Stimulated activated CD4-positive, alpha-beta T cell treated with anti-CD3 and anti-CD28 coated beads, Interleukin-15, amount 100 ng/mL, for 48 hours (primary cell): ENCODE measurements at regions not wholly inside any gene's neighbourhood (a gene's known extent, or its start where the extent isn't known, plus 50 kb on each side); places are given as distances from the start of the nearest gene placed in this dataset.
"Not testable (repeated sequence)": the region's sequence is repeated elsewhere in the genome, so short reads cannot be mapped to it uniquely, and the experiment has no call there.

ENCODE experiments used
- DNase-seq, 2 donors: peaks; one replicate each; pipeline ENCODE4 v3.0.0-alpha.2; 2020; ENCODE audit warnings: low read depth in 2 of 2

- DNase-seq: no peak
These were observed 158.9 kb downstream of the HINT1 start for GRCh38 chr5:131005963-131006684.

- DNase-seq: no peak
These were observed 163.5 kb downstream of the HINT1 start for GRCh38 chr5:131001507-131001906.

GRCh38 chr5:131000289-131000688 is 164.8 kb downstream of the HINT1 start:
- DNase-seq: no peak

GRCh38 chr5:130996720-130997119 is 168.3 kb downstream of the HINT1 start:
- not testable (repeated sequence) for DNase-seq

DNA sequence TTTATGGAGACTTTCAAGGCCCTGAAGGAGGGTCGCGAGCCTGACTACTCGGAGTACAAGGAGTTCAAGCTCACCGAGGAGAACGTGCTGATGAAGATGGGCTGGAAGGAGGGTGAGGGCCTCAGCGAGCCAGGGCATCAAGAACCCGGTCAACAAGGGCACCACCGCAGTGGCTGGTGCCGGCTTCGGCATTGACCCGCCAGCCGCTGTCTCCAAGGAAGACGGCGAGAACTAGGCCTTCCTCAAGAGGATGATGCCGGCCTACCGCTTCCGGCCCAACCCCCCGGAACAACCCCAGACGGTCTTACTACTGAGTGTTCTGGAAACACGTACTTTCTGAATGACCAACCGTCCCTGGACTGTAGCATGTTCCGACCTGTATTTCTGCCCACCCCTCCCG is 169.2 kb downstream of the HINT1 start:
- DNase-seq: no peak

GRCh38 chr5:130995254-130995515 is 169.9 kb downstream of the HINT1 start:
- DNase-seq: no peak

DNA sequence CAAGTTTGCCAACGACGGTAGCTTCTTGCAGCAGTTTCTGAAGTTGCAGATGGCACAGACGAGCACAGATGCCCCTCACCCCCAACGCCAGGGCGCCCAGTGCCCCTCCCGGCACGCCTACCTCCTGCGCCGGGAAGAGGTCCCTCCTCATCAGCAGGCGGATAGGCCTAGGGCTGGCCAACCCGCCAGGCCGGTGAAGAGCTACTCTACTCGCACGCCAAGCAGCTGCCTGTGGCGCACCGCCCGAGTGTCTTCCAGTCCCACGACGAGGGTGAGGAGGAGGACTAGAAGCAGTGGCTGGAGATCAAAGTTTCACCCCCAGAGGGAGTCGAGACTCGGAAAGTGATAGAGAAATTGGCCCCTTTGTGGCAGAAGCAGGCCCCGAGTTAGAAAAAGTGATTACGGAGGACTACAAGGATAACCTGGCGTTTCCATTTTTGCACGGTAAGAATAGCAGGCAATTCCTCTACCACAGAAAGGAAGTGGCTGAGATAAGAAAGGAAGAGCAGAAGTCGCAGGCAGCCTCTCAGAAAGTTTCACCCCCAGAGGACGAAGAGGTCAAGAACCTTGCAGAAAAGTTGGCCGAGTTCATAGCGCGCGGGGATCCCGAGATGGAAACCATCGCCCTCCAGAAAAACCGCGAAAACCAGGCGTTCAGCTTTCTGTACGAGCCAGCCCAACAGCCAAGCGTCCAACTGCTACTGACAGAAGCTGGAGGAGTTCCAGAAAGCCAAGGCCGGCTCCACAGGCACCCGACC is 170.4 kb downstream of the HINT1 start:
- DNase-seq: no peak

DNA sequence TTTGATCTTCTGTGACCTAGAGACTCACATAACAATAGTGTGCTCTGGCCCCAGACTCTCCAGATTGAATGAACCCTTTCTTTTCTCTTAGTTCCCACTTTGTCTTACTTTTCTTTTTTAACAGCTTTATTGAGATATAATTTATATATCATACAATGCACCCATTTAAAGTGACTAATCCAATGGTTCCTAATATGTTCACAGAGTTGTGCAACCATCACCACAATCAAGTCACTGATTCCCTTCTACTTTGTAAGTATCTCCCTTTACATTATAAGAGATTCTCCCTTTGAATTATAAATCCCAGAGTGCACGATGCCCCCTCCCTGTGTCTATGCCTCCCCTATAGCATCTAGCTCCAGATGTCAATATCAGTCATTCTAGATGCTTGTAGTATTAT is 172.4 kb downstream of the HINT1 start:
- DNase-seq: no peak

- DNase-seq: no peak
These were observed 173.0 kb downstream of the HINT1 start for GRCh38 chr5:130992095-130992494.

DNA sequence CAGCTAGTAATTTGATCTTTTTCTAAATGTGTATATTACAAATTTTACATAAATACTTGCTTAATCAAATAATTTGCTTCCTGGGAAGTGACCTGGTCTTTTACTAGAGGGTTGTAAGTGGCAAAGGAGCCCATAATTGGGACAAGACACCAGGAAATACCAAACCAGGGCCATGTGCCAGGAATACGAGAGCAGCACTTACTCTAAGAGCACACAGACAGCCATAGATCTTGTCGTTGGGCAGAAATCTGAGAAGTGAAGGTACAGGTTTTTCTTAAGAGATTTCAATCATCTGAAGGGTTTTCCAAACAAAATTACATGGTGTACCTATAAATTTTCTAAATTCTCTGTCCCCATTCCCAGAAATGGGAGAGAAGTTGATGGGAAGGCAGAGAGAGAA is 179.3 kb downstream of the HINT1 start:
- no peak for DNase-seq

DNA sequence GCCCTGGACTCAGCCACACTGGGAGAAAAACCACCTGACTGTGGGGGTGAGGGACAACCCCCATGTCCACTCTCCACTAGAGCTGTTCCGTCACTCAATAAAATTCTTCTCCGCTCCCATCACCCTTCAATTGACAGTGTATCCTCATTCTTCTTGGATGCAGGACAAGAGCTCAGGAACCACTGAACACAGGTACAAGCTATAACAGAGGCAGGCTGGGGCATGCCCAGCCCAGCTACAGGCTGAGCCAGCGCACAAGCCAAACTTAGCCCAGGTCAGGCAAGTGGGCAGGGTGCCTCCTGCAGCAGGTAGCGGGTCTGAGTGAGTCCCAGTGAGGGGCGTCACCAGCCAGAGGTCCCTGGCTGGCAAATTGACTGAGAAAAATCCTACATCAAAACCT is 183.4 kb downstream of the HINT1 start:
- DNase-seq: no peak

GRCh38 chr5:130978475-130978874 is 186.6 kb downstream of the HINT1 start:
- no peak for DNase-seq

DNA sequence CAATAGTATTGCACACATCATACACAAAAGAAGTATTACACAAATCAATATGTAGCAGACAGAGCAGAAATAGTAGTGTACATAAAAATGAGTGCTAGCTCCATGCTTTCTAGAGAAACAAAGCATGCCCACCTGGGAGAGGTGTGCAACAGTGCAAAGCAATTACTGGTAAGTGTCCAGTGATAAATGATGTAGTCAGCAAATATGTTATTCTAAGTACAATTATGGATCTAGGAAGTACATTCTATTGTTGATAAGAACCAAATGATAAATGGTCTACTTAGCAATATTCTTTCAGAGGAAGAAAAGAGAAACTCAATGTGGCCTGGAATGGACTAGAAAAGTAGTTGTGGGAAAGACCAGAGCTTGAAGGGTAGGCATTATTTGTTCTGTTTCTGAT is 188.6 kb downstream of the HINT1 start:
- DNase-seq: no peak

DNA sequence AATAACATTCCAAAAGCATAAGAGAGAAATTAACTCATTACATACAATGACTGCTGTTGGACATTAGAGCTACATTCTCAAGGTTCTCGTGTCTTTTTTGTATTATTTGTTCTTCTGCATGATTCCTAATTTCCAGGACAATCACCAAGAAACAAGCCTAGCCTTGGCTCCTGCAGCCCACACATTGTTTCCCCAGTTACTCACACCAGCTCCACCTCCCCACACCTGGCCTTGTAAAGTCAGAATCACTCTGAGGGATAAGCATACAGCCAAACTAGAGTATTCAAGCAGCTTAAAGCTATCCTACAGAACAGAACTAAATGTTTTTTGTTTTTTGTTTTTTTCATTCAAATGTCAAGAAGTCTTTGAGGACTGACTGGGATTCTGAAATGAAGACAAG is 189.2 kb downstream of the HINT1 start:
- no peak for DNase-seq

DNA sequence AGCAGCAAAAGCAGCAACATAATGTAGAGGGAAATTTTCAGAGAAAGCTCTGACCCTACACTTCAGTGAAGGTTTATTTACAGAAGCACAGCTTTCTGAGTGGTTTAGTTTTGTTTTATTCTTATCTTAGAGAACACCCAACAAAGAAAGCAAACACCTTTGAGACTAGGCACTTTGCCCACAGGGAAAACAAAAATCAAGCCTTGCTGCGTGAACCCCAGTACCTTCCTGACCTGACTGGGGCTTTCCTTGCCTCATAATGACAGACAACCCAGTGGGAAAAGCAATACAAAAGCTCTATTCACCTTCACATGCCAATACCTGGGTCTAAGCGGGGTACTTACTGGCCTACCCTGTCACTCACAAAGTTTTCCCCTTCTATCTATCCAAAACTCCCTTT is 189.8 kb downstream of the HINT1 start:
- no peak for DNase-seq

DNA sequence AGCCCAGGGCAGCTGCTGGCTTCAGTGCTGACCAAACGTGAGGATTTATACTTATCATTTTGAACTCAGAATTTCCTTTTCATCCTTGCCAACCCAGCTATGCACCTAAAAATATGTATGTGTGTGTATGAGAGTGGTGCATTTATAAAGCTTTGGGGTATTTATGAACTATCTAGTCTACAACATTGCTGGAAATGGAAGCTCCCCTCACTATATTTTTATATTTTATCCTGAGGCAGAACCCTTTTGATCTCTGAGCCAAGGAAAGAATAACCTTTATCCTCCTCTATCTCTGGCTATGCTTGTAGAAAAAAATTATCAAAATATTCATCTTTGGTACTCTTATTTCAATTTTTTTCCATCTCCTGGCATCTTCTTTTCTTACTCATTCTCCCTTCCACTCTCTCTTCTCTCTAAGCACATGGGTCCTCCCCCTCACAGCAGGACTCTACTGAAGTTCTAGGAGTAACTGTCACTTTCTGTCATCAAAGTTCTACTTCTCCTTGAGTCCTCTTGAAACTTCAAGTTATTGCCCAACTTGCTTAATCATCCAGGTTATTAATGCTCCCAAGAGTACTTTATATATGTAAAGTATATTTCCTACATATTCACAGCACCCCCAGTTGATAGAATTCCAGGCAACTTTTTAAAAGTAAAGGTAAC is 190.9 kb downstream of the HINT1 start:
- no peak for DNase-seq

GRCh38 chr5:130966990-130967525 is 198.0 kb downstream of the HINT1 start:
- no peak for DNase-seq

DNA sequence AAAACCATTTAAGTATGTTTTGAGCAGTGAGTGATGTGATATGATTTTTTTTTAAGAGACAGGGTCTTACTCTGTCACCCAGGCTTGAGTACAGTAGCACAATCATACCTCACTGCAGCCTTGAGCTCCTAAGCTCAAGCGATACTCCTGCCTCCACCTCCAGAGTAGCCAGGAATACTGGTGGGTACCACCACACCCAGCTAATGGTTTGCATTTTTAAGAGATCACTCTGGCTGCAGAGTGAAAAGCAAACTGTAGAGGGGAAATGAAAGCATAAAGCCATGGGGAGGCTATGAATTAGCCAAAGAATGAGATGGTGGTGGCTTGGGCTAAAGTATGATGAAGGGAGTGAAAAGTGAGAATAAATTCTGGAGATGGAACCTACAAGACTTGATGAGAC is 199.1 kb downstream of the HINT1 start:
- no peak for DNase-seq

DNA sequence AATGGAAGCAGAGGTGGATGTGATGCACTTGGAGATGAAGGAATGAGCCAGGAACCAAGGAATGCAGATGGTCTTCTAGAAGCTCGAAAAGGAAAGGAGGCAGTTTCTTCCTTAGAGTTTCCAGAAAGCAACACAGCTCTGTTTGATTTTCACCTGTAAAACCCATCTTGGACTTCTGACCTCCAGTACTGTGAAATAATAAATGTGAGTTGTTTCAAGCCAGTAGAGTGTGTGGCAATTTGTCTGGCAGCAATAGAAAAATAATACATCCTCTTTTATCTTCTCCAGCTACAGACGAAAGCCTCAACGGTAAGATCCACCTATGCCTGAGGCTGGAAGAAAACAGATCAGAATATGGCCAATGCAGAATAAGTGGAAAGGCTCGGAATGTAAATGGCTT is 199.7 kb downstream of the HINT1 start:
- DNase-seq: no peak

DNA sequence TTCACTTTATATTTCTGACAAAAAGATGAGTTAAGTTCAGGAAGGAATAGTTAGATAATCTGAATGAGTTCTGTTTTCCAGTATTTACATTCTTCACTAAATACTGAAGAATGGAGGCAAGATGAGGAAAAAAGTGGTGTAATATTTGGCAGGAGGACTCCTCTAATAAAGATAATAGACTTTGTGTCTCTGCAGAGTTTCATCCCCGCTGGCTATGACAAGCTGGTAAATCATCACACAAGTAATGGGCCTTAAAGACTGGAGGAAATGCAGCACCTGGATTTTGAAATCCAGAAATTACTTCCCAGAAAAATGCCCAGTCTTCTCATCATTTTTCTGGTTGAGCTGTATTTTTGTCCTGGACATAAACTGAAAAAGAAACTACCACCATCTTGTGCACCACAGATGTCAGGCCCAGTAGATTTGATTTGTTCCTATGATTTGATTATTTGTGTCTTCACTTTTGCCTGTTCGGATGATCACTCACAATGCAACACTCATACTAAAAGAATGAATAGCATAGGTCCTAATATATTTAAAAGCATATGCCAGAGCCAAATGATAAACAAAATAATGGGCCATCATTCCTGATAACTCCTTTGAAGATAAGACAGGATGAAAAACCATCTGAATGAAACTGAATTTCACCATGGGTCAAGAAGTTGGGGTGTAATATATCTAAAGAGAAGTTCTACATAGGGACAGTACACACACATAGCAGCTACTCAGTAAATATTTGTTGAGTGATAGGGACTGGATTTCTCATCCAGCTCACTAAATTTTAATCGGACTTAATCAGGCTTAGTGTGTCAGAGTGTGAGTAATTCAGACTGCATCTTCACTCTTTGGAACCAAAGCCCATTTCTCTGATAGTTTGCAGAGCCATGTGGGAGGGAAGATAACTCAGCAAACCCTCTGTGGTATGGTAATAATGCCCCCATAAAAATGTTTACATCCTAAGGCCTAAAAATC is 200.5 kb downstream of the HINT1 start:
- DNase-seq: no peak

DNA sequence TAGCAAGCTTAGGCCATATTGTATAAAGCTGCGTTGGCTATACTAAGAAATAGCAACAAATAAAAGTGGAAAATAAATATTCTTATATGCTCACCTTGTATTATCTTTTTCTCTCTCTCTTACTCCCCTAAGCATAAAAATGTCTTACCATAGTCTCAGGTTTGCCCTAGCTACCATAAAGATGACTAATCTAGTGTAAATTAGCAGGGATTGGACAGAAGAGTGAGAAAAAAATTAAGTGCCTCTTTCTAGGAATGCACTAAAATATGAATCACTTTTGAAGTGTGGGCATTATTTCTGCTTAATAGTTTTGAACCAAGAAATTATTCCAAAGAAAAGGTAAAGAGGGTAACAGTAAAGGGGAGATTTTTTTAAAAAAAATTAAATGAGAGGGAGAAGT is 201.3 kb downstream of the HINT1 start:
- no peak for DNase-seq

DNA sequence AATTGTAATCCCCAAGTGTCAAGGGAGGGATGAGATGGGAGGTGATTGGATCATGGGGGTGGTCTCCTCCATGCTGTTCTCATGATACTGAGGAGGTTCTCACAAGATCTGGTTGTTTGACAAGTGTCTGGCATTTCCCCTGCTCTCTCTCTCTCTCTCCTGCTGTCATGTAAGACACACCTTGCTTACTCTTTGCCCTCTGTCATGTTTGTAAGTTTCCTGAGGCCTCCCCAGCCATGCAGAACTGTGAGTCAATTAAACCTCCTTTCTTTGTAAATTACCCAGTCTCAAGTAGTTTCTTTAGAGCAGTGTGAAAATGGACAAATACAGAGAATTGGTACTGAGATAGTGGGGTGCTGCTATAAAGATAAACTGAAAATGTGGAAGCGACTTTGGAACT is 207.9 kb downstream of the HINT1 start:
- no peak for DNase-seq
